Pancreas (tissue), 10 donors: ENCODE measurements at regions not wholly inside any gene's neighbourhood (a gene's known extent, or its start where the extent isn't known, plus 50 kb on each side); places are given as distances from the start of the nearest gene placed in this dataset.

Experiments
- ATAC-seq, 4 donors: fragments of 200-7000 bp; cut with Tn5 transposase; one replicate each; pipeline versions ENCODE4 v1.8.0 to v1.9.1; 2020; ENCODE audit warnings: mild to moderate bottlenecking in 4 of 4, moderate library complexity in 4 of 4
- DNase-seq, 6 donors: peaks; one replicate each; pipeline ENCODE4 v3.0.0-alpha.2; 2020
- FAIRE-seq: peaks from 2 replicates; lab custom pipeline; 2012; peaks lifted over from hg19 to GRCh38; lab: Jason Lieb, UNC
- H3K27ac ChIP-seq, 4 donors: fragments of 200-600 bp; sonication (generic); 1 replicate in 3 of 4; 2 replicates in 1 of 4; pipeline versions ENCODE4 v1.5.0 to v1.8.0; 2020
- H3K27me3 ChIP-seq, 4 donors: fragments of 200-600 bp; one replicate each; pipeline ENCODE4 v1.8.0; 2021
- H3K36me3 ChIP-seq, 3 donors: fragments of 200-600 bp; sonication (generic) in 1 of 3; one replicate each; pipeline versions ENCODE4 v1.5.0 to v1.8.0; 2020 to 2021
- H3K4me1 ChIP-seq, 3 donors: fragments of 200-600 bp; one replicate each; pipeline ENCODE4 v1.8.0; 2021
- H3K4me3 ChIP-seq, 4 donors: fragments of 200-600 bp; sonication (generic) in 2 of 4; one replicate each; pipeline versions ENCODE4 v1.5.0 to v1.8.0; 2020 to 2021
- H3K9me3 ChIP-seq, 4 donors: fragments of 200-600 bp; one replicate each; pipeline ENCODE4 v1.8.0; 2021
- CTCF ChIP-seq, 4 donors: fragments of 200-600 bp; sonication (generic) in 3 of 4; IDR thresholded peaks; one replicate each; pipeline versions ENCODE4 v1.5.0 to v1.8.0; 2021; ENCODE audit warnings: antibody characterized with exemption in 4 of 4
- WGBS, 2 donors: extraction: QIAGEN DNeasy Blood & Tissue Kit; methylation state at CpG; one replicate each; pipeline ENCODE4 v1.1.7; 2013; 5-methylcytosine and 5-hydroxymethylcytosine counted together
- intact Hi-C, 3 donors: fragments of 100-400 bp; cut with DNase I; formaldehyde crosslinking; loops; one replicate each; pipeline versions ENCODE4 v1.11.1 to v1.14.2; 2022
- donor health status: healthy with polysubstance abuse.
- donor health status: DM: no; HTN: no; CAD: no; lungs with moderate emphysema.
- donor health status: DM: no; HTN: no; CAD: no.
- donor health status: control.
- donor health status: control.
- donor health status: Bipolar disorder and iron deficiency.
- donor health status: DM: yes; HTN: yes; CAD: no.
- donor health status: DM: no; HTN: no; CAD: no.
- donor health status: DM: no; HTN: no; CAD: no.
- donor health status: DM: yes; HTN: yes; CAD: no.

DNA sequence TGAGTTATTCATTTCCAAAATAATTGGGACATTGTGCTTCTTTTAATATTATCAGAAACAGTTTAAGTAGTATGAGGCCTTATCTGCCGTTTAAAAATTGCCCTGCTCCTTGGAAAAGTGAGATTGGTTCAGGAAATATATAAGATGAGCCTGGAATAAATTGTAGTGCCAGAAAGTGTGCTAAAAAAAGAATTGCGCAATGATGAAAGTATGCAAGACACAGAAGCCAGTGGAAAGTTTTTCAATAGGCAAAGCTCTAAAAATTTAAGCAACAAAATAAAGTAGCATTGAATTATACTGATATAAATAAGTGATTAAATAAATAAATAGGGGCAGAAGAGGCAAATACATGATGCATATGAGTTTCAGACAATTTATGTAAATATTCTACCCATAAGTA, 834.9 kb downstream of the BCL11B start:
- intact Hi-C loops, result no loop called here
- no peak for DNase-seq
- Histone ChIP-seq H3K27me3 (no peaks in the 10 kb centered on the region), H3K27ac (no peak overlapping the region), H3K4me1 (no peaks in the 10 kb centered on the region), H3K36me3 (no peaks in the 10 kb centered on the region), H3K9me3 (no peaks in the 10 kb centered on the region), H3K4me3 (no peak overlapping the region)
- no peak for ATAC-seq
- WGBS, 2 donors, result 80 to 88% methylated on average over 2 of the region's 2 CpGs
- TF ChIP-seq CTCF (IDR thresholded peaks at IDR 0.05), result no peak
- no peak for FAIRE-seq

- 59 to 63% methylated on average over 2 of the region's 2 CpGs for WGBS, 2 donors
- no peak for FAIRE-seq
- no peak overlapping the region for H3K4me3 ChIP-seq
- no peaks in the 10 kb centered on the region for H3K27me3 ChIP-seq
- H3K27ac ChIP-seq, result no peak overlapping the region
- DNase-seq, result no peak
- H3K4me1 ChIP-seq, result no peaks in the 10 kb centered on the region
- H3K36me3 ChIP-seq, result no peaks in the 10 kb centered on the region
- ATAC-seq, result no peak
- intact Hi-C loops, result no loop called here
- no peaks in the 10 kb centered on the region for H3K9me3 ChIP-seq
- TF ChIP-seq CTCF (IDR thresholded peaks at IDR 0.05), result no peak
Measured at GRCh38 chr14:98444077-98444476, 827.9 kb downstream of the BCL11B start.

GRCh38 chr14:98445718-98446117, 826.3 kb downstream of the BCL11B start:
- H3K9me3 ChIP-seq, result no peaks in the 10 kb centered on the region
- ATAC-seq (no peak), FAIRE-seq (no peak), DNase-seq (no peak)
- intact Hi-C loops, result no loop called here
- no peak overlapping the region for H3K4me3 ChIP-seq
- no peak for TF ChIP-seq CTCF (IDR thresholded peaks at IDR 0.05)
- no peaks in the 10 kb centered on the region for H3K4me1 ChIP-seq
- H3K27me3 ChIP-seq, result no peaks in the 10 kb centered on the region
- 51 to 52% methylated on average over 2 of the region's 2 CpGs for WGBS, 2 donors
- H3K27ac ChIP-seq, result no peak overlapping the region
- H3K36me3 ChIP-seq, result no peaks in the 10 kb centered on the region

DNA sequence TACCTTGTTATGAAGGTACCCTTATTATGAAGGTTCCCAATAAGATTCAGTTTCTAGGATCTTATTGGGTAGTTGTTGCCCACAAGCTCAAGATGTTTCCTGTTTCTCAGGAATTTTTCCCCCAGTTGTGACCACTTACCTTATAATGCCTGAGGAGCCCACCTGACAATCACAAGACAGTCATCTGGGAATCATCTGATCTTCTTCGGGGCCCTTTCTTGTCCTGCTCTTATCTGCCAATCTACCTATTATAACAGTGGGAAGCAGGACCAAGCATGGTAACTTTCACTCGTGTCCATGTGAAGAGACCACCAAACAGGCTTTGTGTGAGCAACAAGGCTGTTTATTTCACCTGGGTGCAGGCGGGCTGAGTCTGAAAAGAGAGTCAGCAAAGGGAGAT, 825.5 kb downstream of the BCL11B start:
- no peak for FAIRE-seq
- Histone ChIP-seq H3K27ac (no peak overlapping the region), H3K36me3 (no peaks in the 10 kb centered on the region), H3K4me1 (no peaks in the 10 kb centered on the region), H3K4me3 (no peak overlapping the region), H3K27me3 (no peaks in the 10 kb centered on the region), H3K9me3 (no peaks in the 10 kb centered on the region)
- ATAC-seq, result no peak
- no peak for TF ChIP-seq CTCF (IDR thresholded peaks at IDR 0.05)
- intact Hi-C loops, result no loop called here
- no peak for DNase-seq
- 72 to 76% methylated on average over 2 to 3 of the region's 3 CpGs for WGBS, 2 donors

- Histone ChIP-seq H3K4me1 (no peaks in the 10 kb centered on the region), H3K36me3 (no peaks in the 10 kb centered on the region), H3K4me3 (no peak overlapping the region), H3K27me3 (no peaks in the 10 kb centered on the region), H3K27ac (no peak overlapping the region), H3K9me3 (no peaks in the 10 kb centered on the region)
- 87 to 91% methylated on average over 6 of the region's 6 CpGs for WGBS, 2 donors
- intact Hi-C loops, result no loop called here
- DNase-seq (no peak), FAIRE-seq (no peak), ATAC-seq (no peak)
- no peak for TF ChIP-seq CTCF (IDR thresholded peaks at IDR 0.05)
Measured at GRCh38 chr14:98456231-98456630, 815.8 kb downstream of the BCL11B start.
